ENCODE measurements at regions not wholly inside any gene's neighbourhood (a gene's known extent, or its start where the extent isn't known, plus 50 kb on each side); places are given as distances from the start of the nearest gene placed in this dataset.

DNA sequence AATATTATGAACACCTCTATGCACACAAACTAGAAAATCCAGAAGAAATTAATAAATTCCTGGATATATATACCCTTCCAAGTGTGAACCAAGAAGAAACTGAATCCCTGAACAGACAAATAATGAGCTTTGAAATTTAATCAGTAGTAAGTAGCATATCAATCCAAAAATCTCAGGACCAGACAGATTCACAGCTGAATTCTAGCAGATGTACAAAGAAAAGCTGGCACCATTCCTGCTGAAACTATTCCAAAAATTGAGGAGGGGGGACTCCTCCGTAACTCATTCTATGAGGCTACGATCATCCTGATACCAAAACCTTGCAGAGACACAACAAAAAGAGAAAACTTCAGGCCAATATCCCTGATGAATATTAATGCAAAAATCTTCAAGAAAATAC lies 67.0 kb upstream of the PDE7B start:
- TF ChIP-seq, protein P1, sequence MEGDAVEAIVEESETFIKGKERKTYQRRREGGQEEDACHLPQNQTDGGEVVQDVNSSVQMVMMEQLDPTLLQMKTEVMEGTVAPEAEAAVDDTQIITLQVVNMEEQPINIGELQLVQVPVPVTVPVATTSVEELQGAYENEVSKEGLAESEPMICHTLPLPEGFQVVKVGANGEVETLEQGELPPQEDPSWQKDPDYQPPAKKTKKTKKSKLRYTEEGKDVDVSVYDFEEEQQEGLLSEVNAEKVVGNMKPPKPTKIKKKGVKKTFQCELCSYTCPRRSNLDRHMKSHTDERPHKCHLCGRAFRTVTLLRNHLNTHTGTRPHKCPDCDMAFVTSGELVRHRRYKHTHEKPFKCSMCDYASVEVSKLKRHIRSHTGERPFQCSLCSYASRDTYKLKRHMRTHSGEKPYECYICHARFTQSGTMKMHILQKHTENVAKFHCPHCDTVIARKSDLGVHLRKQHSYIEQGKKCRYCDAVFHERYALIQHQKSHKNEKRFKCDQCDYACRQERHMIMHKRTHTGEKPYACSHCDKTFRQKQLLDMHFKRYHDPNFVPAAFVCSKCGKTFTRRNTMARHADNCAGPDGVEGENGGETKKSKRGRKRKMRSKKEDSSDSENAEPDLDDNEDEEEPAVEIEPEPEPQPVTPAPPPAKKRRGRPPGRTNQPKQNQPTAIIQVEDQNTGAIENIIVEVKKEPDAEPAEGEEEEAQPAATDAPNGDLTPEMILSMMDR (IDR thresholded peaks at IDR 0.05; ENCODE audit: insufficient read depth, low read length) = no peak
- no peak overlapping the region for H3K4me3 ChIP-seq (ENCODE audit: low read depth, low read length)
- no peak for DNase-seq (ENCODE audit: low read depth)

GRCh38 chr6:135789375-135790050 lies 62.0 kb upstream of the PDE7B start:
- DNase-seq (ENCODE audit: low read depth) = no peak
- H3K4me3 ChIP-seq (ENCODE audit: low read depth, low read length) = no peak overlapping the region
- TF ChIP-seq, protein P1 (IDR thresholded peaks at IDR 0.05; ENCODE audit: insufficient read depth, low read length) = no peak

- H3K4me3 ChIP-seq (ENCODE audit: low read depth, low read length) = no peak overlapping the region
- TF ChIP-seq, protein P1 (IDR thresholded peaks at IDR 0.05; ENCODE audit: insufficient read depth, low read length) = no peak
- DNase-seq (ENCODE audit: low read depth) = no peak
These were observed 60.1 kb upstream of the PDE7B start for GRCh38 chr6:135791441-135791840.

DNA sequence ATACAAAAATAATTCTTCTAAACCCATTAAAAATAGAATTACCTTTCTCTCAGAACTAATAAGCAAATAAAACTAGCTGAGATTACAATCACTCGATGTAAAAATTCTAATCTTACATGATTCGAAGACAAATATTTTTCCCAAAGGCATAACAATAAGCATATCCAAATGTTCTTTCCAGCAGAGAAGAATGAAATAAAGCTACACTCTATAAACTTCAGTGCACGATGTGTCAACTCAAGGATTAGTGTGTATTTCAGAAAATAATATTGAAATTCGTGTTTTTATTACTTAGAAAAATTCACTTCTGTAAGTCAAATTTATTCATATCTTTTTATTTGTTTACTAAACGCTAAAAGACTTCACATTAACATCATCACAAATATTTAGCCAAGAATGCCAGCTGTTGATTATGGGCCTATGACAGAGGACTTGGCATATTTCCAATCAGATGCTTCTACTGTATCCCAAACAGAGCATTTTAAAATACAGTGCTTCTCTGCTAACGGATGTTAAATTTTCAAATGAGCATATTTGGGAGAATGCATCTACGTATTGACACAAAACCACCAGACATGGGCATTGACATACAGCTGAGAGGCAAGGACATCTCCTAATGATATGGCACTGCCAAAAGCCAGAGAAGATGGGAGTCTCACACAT lies 54.7 kb upstream of the PDE7B start:
- no peak for DNase-seq (ENCODE audit: low read depth)
- H3K4me3 ChIP-seq (ENCODE audit: low read depth, low read length) = no peak overlapping the region
- TF ChIP-seq, protein P1 (IDR thresholded peaks at IDR 0.05; ENCODE audit: insufficient read depth, low read length) = no peak

- TF ChIP-seq, protein P1 (IDR thresholded peaks at IDR 0.05; ENCODE audit: insufficient read depth, low read length) = no peak
- H3K4me3 ChIP-seq (ENCODE audit: low read depth, low read length) = no peak overlapping the region
- DNase-seq (ENCODE audit: low read depth) = no peak
These were observed 54.1 kb upstream of the PDE7B start for GRCh38 chr6:135797361-135797760.

DNA sequence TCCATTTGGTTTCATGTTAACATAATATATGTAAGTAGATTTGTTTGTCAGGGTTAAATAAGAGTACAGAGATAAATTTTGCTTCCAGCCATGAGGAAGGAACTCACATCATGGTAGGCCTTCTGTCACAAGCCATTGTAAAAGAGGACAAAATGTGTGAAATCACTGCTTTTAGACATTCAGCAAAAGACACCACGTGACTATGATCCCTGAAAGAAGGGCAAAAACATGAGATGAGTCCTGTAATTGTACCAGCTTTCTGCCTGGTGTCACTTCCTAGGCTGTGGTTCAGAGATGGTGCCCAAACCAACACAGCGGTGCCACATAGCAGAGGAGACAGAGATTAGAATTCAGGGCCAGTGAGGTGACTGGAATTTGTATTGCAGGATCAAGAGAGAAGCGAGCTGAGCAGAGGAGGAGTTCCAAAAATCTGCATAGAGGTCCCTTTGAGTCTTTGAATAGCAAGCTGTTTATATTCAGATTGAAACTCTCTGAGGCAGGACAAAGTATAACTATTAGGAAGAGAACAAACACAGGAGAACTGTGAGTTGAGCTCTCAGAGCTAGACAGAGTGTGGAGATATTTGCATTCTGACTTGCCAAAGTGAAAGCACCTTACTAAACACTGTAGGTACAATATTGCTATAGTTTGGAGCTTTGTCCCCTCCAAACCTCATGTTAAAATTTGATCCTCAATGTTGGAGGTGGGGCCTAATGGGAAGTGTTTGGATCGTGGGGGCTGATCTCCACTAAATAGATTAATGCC lies 52.6 kb upstream of the PDE7B start:
- H3K4me3 ChIP-seq (ENCODE audit: low read depth, low read length) = no peak overlapping the region
- TF ChIP-seq, protein P1 (IDR thresholded peaks at IDR 0.05; ENCODE audit: insufficient read depth, low read length) = no peak
- DNase-seq (ENCODE audit: low read depth) = no peak
